ENCODE measurements at regions not wholly inside any gene's neighbourhood (a gene's known extent, or its start where the extent isn't known, plus 50 kb on each side); places are given as distances from the start of the nearest gene placed in this dataset.

- TF ChIP-seq ZNF592 (IDR thresholded peaks at IDR 0.05) (no peak), USF1 (IDR thresholded peaks at IDR 0.05; ENCODE audit: borderline replicate concordance, extremely low read length, insufficient read depth, low read depth, low read length) (no peak), NR2C1 (IDR thresholded peaks at IDR 0.05) (no peak), ZNF687 (IDR thresholded peaks at IDR 0.05) (no peak), ELK1 (IDR thresholded peaks at IDR 0.05; ENCODE audit: low read depth, low read length) (no peak), E4F1 (IDR thresholded peaks at IDR 0.05; ENCODE audit: borderline replicate concordance, partially characterized antibody) (no peak), NFXL1 (IDR thresholded peaks at IDR 0.05; ENCODE audit: borderline replicate concordance) (no peak), TCF12 (IDR thresholded peaks at IDR 0.05; ENCODE audit: low read depth, low read length) (no peak)
These were observed 92.0 kb downstream of the PJA1 start (continued) for GRCh38 chrX:69073241-69073640.

All from GM12878 (cell line).